ENCODE measurements at regions not wholly inside any gene's neighbourhood (a gene's known extent, or its start where the extent isn't known, plus 50 kb on each side); places are given as distances from the start of the nearest gene placed in this dataset.

DNA sequence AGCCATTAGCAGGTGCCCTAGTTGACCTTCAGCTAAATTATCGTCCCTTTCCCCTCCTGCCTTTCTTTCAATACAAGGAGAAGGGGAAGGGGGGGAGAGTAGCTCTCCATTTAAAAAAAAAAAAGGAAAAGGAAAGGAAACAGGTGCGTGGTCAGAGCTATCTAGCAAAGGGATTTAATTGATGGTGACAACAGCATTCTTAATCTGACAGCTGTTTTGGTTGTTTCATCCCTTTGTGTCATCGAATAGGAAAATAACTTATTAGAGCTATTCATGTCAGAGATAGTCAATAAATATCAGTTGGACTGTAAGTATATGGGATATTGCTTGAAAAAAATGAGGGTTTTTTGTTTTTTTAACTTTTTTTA is 195.2 kb upstream of the SASH1 start:
- Histone ChIP-seq H4K91ac (ENCODE audit: insufficient read depth, low read depth, low read length) (no peak overlapping the region), H2BK15ac (ENCODE audit: low read depth, low read length) (no peak overlapping the region), H2AK9ac (replicated peaks; ENCODE audit: low read depth, low read length, poor library complexity) (no peak overlapping the region), H2AK5ac (ENCODE audit: low read depth, low read length) (no peak overlapping the region), H3K4me1 (ENCODE audit: control insufficient read depth, insufficient read depth, low read length) (peaks cover 3% of the 10 kb centered on the region; the same call in 1 of the 2 replicates), H3K4me2 (ENCODE audit: low read depth, low read length) (no peak overlapping the region), H3K4ac (ENCODE audit: low read depth, low read length) (no peak overlapping the region), H3K18ac (ENCODE audit: low read depth, low read length) (no peak overlapping the region), H3K9me3 (ENCODE audit: control insufficient read depth, insufficient read depth, low read length) (no peaks in the 10 kb centered on the region), H3K56ac (ENCODE audit: extremely low read depth, insufficient read depth, low read length) (no peak overlapping the region), H4K8ac (ENCODE audit: low read depth in 2 of 2, low read length in 2 of 2) (no peak overlapping the region), H2BK120ac (ENCODE audit: low read depth, low read length) (no peak overlapping the region), H3K27ac (ENCODE audit: insufficient read depth, low read length) (no peak overlapping the region), H4K20me1 (ENCODE audit: insufficient read depth, low read length) (no peaks in the 10 kb centered on the region), H2BK20ac (ENCODE audit: low read depth, low read length) (no peak overlapping the region), H3K9ac (ENCODE audit: low read depth, low read length) (no peak overlapping the region), H2AFZ (replicated peaks; ENCODE audit: low read length, poor library complexity) (no peak overlapping the region), H3K23ac (ENCODE audit: low read depth, low read length) (no peak overlapping the region), H3K27me3 (ENCODE audit: control insufficient read depth, insufficient read depth, low read length) (peaks cover 4% of the 10 kb centered on the region), H3K36me3 (ENCODE audit: control insufficient read depth, insufficient read depth, low read length) (no peaks in the 10 kb centered on the region), H3K79me1 (ENCODE audit: low read depth in 1 of 2, low read length in 2 of 2) (no peaks in the 10 kb centered on the region), H2BK5ac (ENCODE audit: low read depth, low read length, poor library complexity, severe bottlenecking) (no peak overlapping the region), H3K14ac (replicated peaks; ENCODE audit: low read depth, low read length) (no peak overlapping the region), H3K4me3 (ENCODE audit: insufficient read depth, low read depth, low read length) (no peak overlapping the region), H3K9me1 (ENCODE audit: insufficient read depth, low read length) (peaks cover 6% of the 10 kb centered on the region; the same call in 1 of the 2 replicates), H4K5ac (ENCODE audit: low read depth, low read length) (no peak overlapping the region)
- in situ Hi-C loops (cut with MboI; ENCODE audit: low sequenced_read_pairs) = no loop called here
- no CpG with 5 or more reads among the region's 3 CpGs for WGBS, 2 experiments (ENCODE audit: extremely low coverage in 2 of 2, insufficient read length in 1 of 2)
- ChIA-PET CTCF (no interaction called here), POLR2A (ENCODE audit: unreplicated experiment) (no interaction called here)
- TF ChIP-seq MAZ (IDR thresholded peaks at IDR 0.05; ENCODE audit: borderline replicate concordance, low read depth, low read length) (no peak), RFX5 (IDR thresholded peaks at IDR 0.05; ENCODE audit: low read depth, low read length) (no peak), SMC3 (IDR thresholded peaks at IDR 0.05; ENCODE audit: low read depth, low read length) (no peak), RCOR1 (IDR thresholded peaks at IDR 0.05; ENCODE audit: insufficient replicate concordance, low read length) (no peak), FOS (IDR thresholded peaks at IDR 0.05; ENCODE audit: low read depth, low read length) (no peak), MXI1 (IDR thresholded peaks at IDR 0.05; ENCODE audit: borderline replicate concordance, low read depth, low read length) (no peak), POLR2A (IDR thresholded peaks at IDR 0.05; ENCODE audit: low read depth, low read length) (no peak), BHLHE40 (IDR thresholded peaks at IDR 0.05; ENCODE audit: low read depth, low read length) (no peak), MAFK (IDR thresholded peaks at IDR 0.05; ENCODE audit: low read depth, low read length) (no peak), CEBPB (IDR thresholded peaks at IDR 0.05; ENCODE audit: low read depth, low read length) (no peak), RAD21 (IDR thresholded peaks at IDR 0.05; ENCODE audit: low read length) (no peak), CHD1 (IDR thresholded peaks at IDR 0.05; ENCODE audit: low read depth, low read length) (no peak), NFE2L2 (IDR thresholded peaks at IDR 0.05; ENCODE audit: low read depth, low read length) (no peak), ELK1 (IDR thresholded peaks at IDR 0.05; ENCODE audit: borderline replicate concordance, low read depth, low read length) (no peak)
- TF ChIP-seq, protein P1, sequence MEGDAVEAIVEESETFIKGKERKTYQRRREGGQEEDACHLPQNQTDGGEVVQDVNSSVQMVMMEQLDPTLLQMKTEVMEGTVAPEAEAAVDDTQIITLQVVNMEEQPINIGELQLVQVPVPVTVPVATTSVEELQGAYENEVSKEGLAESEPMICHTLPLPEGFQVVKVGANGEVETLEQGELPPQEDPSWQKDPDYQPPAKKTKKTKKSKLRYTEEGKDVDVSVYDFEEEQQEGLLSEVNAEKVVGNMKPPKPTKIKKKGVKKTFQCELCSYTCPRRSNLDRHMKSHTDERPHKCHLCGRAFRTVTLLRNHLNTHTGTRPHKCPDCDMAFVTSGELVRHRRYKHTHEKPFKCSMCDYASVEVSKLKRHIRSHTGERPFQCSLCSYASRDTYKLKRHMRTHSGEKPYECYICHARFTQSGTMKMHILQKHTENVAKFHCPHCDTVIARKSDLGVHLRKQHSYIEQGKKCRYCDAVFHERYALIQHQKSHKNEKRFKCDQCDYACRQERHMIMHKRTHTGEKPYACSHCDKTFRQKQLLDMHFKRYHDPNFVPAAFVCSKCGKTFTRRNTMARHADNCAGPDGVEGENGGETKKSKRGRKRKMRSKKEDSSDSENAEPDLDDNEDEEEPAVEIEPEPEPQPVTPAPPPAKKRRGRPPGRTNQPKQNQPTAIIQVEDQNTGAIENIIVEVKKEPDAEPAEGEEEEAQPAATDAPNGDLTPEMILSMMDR (conservative IDR thresholded peaks at IDR 0.05; ENCODE audit: low read depth, low read length) = no peak
- TF ChIP-seq, protein P2, sequence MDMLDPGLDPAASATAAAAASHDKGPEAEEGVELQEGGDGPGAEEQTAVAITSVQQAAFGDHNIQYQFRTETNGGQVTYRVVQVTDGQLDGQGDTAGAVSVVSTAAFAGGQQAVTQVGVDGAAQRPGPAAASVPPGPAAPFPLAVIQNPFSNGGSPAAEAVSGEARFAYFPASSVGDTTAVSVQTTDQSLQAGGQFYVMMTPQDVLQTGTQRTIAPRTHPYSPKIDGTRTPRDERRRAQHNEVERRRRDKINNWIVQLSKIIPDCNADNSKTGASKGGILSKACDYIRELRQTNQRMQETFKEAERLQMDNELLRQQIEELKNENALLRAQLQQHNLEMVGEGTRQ (IDR thresholded peaks at IDR 0.05; ENCODE audit: low read depth, low read length) = no peak
- intact Hi-C loops (cut with micrococcal nuclease) = loop anchor here (5.0 kb wide), 1 partner anchor 640 kb away; the partner anchor contains the start of gene SAMD5
- no peak for DNase-seq
- dilution Hi-C loops (cut with HindIII; ENCODE audit: low sequenced_read_pairs, unreplicated experiment) = no loop called here
- no peak for ATAC-seq (ENCODE audit: low read depth)
- BruUV-seq (replicated peaks) = no TSS peak

All from IMR-90 (cell line).